ENCODE measurements at regions not wholly inside any gene's neighbourhood (a gene's known extent, or its start where the extent isn't known, plus 50 kb on each side); places are given as distances from the start of the nearest gene placed in this dataset.
"Not testable (repeated sequence)": the region's sequence is repeated elsewhere in the genome, so short reads cannot be mapped to it uniquely, and the experiment has no call there.

- Mint-ChIP-seq H3K36me3 (ENCODE audit: unreplicated experiment) (no peaks in the 10 kb centered on the region), H3K27ac (ENCODE audit: unreplicated experiment) (no peak overlapping the region), H3K27me3 (ENCODE audit: unreplicated experiment) (no peaks in the 10 kb centered on the region), H3K4me1 (ENCODE audit: low read depth, unreplicated experiment) (no peaks in the 10 kb centered on the region), H3K4me3 (ENCODE audit: unreplicated experiment) (no peak overlapping the region), H3K9me3 (ENCODE audit: unreplicated experiment) (peaks cover 2% of the 10 kb centered on the region)
- no peak for TF ChIP-seq CTCF (IDR thresholded peaks at IDR 0.05; ENCODE audit: partially characterized antibody, unreplicated experiment)
- no peak for DNase-seq
Measured at GRCh38 chr3:191085091-191085490, 114.0 kb upstream of the OSTN start.

- DNase-seq; H3K27ac Mint-ChIP-seq (ENCODE audit: unreplicated experiment); H3K9me3 Mint-ChIP-seq (ENCODE audit: unreplicated experiment); H3K4me1 Mint-ChIP-seq (ENCODE audit: low read depth, unreplicated experiment); H3K4me3 Mint-ChIP-seq (ENCODE audit: unreplicated experiment); H3K27me3 Mint-ChIP-seq (ENCODE audit: unreplicated experiment): not testable (repeated sequence)
- H3K36me3 Mint-ChIP-seq (ENCODE audit: unreplicated experiment) = peaks cover 22% of the 10 kb centered on the region
Measured at GRCh38 chr3:191078913-191079312, 120.1 kb upstream of the OSTN start.

GRCh38 chr3:191076903-191077552 is 122.0 kb upstream of the OSTN start:
- no peak for TF ChIP-seq CTCF (IDR thresholded peaks at IDR 0.05; ENCODE audit: partially characterized antibody, unreplicated experiment)
- no peaks in the 10 kb centered on the region for H3K4me1 Mint-ChIP-seq (ENCODE audit: low read depth, unreplicated experiment)
- H3K4me3 Mint-ChIP-seq (ENCODE audit: unreplicated experiment) = no peak overlapping the region
- peaks cover 22% of the 10 kb centered on the region for H3K36me3 Mint-ChIP-seq (ENCODE audit: unreplicated experiment)
- no peak overlapping the region for H3K27ac Mint-ChIP-seq (ENCODE audit: unreplicated experiment)
- no peak for DNase-seq
- H3K27me3 Mint-ChIP-seq (ENCODE audit: unreplicated experiment) = no peaks in the 10 kb centered on the region
- no peaks in the 10 kb centered on the region for H3K9me3 Mint-ChIP-seq (ENCODE audit: unreplicated experiment)

GRCh38 chr3:191074511-191074910 is 124.5 kb upstream of the OSTN start:
- Mint-ChIP-seq H3K4me3 (ENCODE audit: unreplicated experiment) (no peak overlapping the region), H3K27ac (ENCODE audit: unreplicated experiment) (no peak overlapping the region), H3K4me1 (ENCODE audit: low read depth, unreplicated experiment) (peaks cover 7% of the 10 kb centered on the region), H3K9me3 (ENCODE audit: unreplicated experiment) (no peaks in the 10 kb centered on the region), H3K36me3 (ENCODE audit: unreplicated experiment) (peaks cover 18% of the 10 kb centered on the region), H3K27me3 (ENCODE audit: unreplicated experiment) (no peaks in the 10 kb centered on the region)
- no peak for DNase-seq
- TF ChIP-seq CTCF (IDR thresholded peaks at IDR 0.05; ENCODE audit: partially characterized antibody, unreplicated experiment) = no peak

GRCh38 chr3:191070762-191071403 is 128.2 kb upstream of the OSTN start:
- no peak for TF ChIP-seq CTCF (IDR thresholded peaks at IDR 0.05; ENCODE audit: partially characterized antibody, unreplicated experiment)
- no peaks in the 10 kb centered on the region for H3K9me3 Mint-ChIP-seq (ENCODE audit: unreplicated experiment)
- peaks cover 7% of the 10 kb centered on the region for H3K4me1 Mint-ChIP-seq (ENCODE audit: low read depth, unreplicated experiment)
- no peaks in the 10 kb centered on the region for H3K36me3 Mint-ChIP-seq (ENCODE audit: unreplicated experiment)
- no peak overlapping the region for H3K27ac Mint-ChIP-seq (ENCODE audit: unreplicated experiment)
- H3K4me3 Mint-ChIP-seq (ENCODE audit: unreplicated experiment) = no peak overlapping the region
- H3K27me3 Mint-ChIP-seq (ENCODE audit: unreplicated experiment) = no peaks in the 10 kb centered on the region
- DNase-seq = no peak

Measured in glutamatergic neuron (in vitro differentiated cells).